Retina (tissue), 1 donor: ENCODE measurements at regions not wholly inside any gene's neighbourhood (a gene's known extent, or its start where the extent isn't known, plus 50 kb on each side); places are given as distances from the start of the nearest gene placed in this dataset.
"Not testable (repeated sequence)": the region's sequence is repeated elsewhere in the genome, so short reads cannot be mapped to it uniquely, and the experiment has no call there.

Experiments
- DNase-seq: peaks from one replicate; pipeline ENCODE4 v3.0.0-alpha.2; 2016

- DNase-seq = no peak
Observed at GRCh38 chr4:187724456-187724855, 271.1 kb upstream of the ZFP42 start.

GRCh38 chr4:187726485-187726884 lies 269.1 kb upstream of the ZFP42 start:
- no peak for DNase-seq

GRCh38 chr4:187732524-187732923 lies 263.0 kb upstream of the ZFP42 start:
- DNase-seq = no peak

- DNase-seq = no peak
Observed at GRCh38 chr4:187739771-187740170, 255.8 kb upstream of the ZFP42 start.

- no peak for DNase-seq
Observed at GRCh38 chr4:187744911-187745310, 250.7 kb upstream of the ZFP42 start.

- DNase-seq = not testable (repeated sequence)
Observed at GRCh38 chr4:187750652-187751051, 244.9 kb upstream of the ZFP42 start.

- DNase-seq = no peak
Observed at GRCh38 chr4:187767158-187767557, 228.4 kb upstream of the ZFP42 start.

- DNase-seq = no peak
Observed at GRCh38 chr4:187767687-187768086, 227.9 kb upstream of the ZFP42 start.

GRCh38 chr4:187770345-187770744 lies 225.2 kb upstream of the ZFP42 start:
- no peak for DNase-seq

- DNase-seq = no peak
Observed at GRCh38 chr4:187777954-187778353, 217.6 kb upstream of the ZFP42 start.

GRCh38 chr4:187780070-187780469 lies 215.5 kb upstream of the ZFP42 start:
- DNase-seq = no peak

GRCh38 chr4:187782286-187782824 lies 213.2 kb upstream of the ZFP42 start:
- no peak for DNase-seq

- DNase-seq = no peak
Observed at GRCh38 chr4:187786190-187786589, 209.4 kb upstream of the ZFP42 start.

GRCh38 chr4:187789078-187789477 lies 206.5 kb upstream of the ZFP42 start:
- no peak for DNase-seq

- DNase-seq = no peak
Observed at GRCh38 chr4:187795737-187796136, 199.8 kb upstream of the ZFP42 start.

GRCh38 chr4:187798385-187798784 lies 197.2 kb upstream of the ZFP42 start:
- DNase-seq = no peak

GRCh38 chr4:187799735-187800134 lies 195.8 kb upstream of the ZFP42 start:
- DNase-seq = no peak

GRCh38 chr4:187811591-187811990 lies 184.0 kb upstream of the ZFP42 start:
- DNase-seq = no peak

- peak; percentile 52 for DNase-seq
Observed at GRCh38 chr4:187814737-187815465, 180.7 kb upstream of the ZFP42 start.

- DNase-seq = no peak
Observed at GRCh38 chr4:187826725-187827124, 168.8 kb upstream of the ZFP42 start.

- DNase-seq = no peak
Observed at GRCh38 chr4:187827631-187828030, 167.9 kb upstream of the ZFP42 start.

GRCh38 chr4:187839765-187840164 lies 155.8 kb upstream of the ZFP42 start:
- no peak for DNase-seq

GRCh38 chr4:187840814-187841213 lies 154.8 kb upstream of the ZFP42 start:
- no peak for DNase-seq

- peak; percentile 6 for DNase-seq
Observed at GRCh38 chr4:187849556-187850225, 145.9 kb upstream of the ZFP42 start.
